ENCODE measurements at regions not wholly inside any gene's neighbourhood (a gene's known extent, or its start where the extent isn't known, plus 50 kb on each side); places are given as distances from the start of the nearest gene placed in this dataset.

DNA sequence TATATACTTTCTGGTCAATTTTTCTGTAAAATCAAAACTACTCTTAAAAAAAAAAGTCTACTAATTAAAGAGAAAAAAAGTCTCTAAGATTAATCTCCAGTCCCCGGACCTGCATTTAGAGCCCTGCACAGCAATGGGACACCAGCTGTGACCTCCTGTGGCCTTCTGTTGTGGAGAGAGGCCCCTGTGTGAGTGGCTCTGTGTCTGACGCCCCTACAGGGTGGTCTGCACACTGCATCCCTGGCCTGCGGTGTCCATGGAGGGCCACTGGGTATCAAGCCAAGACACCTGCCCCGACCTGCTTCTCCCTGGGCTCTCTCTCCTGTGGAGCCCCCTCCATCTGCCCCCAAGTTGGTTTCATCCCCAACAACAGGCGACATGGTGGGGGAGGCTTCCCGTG is 248.0 kb upstream of the DIO3 start (continued):
- TF ChIP-seq EZH2 (IDR thresholded peaks at IDR 0.05; ENCODE audit: low read depth, unreplicated experiment): no peak
- no peak for TF ChIP-seq NANOG (IDR thresholded peaks at IDR 0.05; ENCODE audit: borderline replicate concordance)

DNA sequence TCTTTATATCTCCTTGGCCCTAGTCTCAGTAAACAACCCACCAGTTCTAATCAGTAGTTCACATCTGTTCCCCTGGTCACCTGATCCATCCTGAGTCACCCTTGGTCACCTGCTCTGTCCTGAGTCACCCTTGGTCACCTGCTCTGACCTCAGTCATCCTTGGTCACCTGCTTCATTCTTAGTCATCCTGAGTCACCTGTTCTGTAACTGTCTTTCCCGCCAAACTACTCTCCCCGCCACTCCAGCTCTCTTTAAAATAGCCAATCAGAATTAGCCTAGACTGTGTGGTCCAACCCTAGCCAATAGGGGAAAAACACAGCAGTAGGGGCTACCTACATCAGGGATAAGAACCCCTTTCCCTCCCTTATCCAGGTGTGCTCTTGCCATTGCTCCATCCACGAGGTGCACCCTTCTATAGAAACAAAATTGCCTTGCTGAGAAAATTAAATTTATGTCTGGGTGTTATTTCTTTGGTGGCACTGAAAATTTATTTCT is 245.4 kb upstream of the DIO3 start:
- no peak overlapping the region for H3K27ac ChIP-seq (ENCODE audit: low read depth)
- Mint-ChIP-seq H3K4me1 (no peaks in the 10 kb centered on the region), H3K27me3 (ENCODE audit: insufficient read depth, low read depth, poor library complexity) (peaks cover 4% of the 10 kb centered on the region), H3K4me3 (no peak overlapping the region), H3K9me3 (peaks cover 29% of the 10 kb centered on the region), H3K36me3 (ENCODE audit: low read depth) (peaks cover 17% of the 10 kb centered on the region), H3K27ac (no peak overlapping the region)
- H4K20me1 ChIP-seq (replicated peaks; ENCODE audit: insufficient read depth): no peaks in the 10 kb centered on the region
- H3K4me1 ChIP-seq (ENCODE audit: insufficient read depth): no peaks in the 10 kb centered on the region
- H3K27me3 ChIP-seq (ENCODE audit: insufficient read depth): no peaks in the 10 kb centered on the region
- TF ChIP-seq NANOG (IDR thresholded peaks at IDR 0.05; ENCODE audit: borderline replicate concordance): no peak
- TF ChIP-seq ZNF331 (CRISPR knock-in tag; IDR thresholded peaks at IDR 0.05; ENCODE audit: low read depth): no peak
- no peak for TF ChIP-seq EZH2phosphoT487 (IDR thresholded peaks at IDR 0.05; ENCODE audit: unreplicated experiment)
- TF ChIP-seq STAT1 (IDR thresholded peaks at IDR 0.05; ENCODE audit: unreplicated experiment): no peak
- TF ChIP-seq JUNB (IDR thresholded peaks at IDR 0.05; ENCODE audit: unreplicated experiment): no peak
- no peak for TF ChIP-seq EZH2 (IDR thresholded peaks at IDR 0.05; ENCODE audit: low read depth, unreplicated experiment)
- TF ChIP-seq, protein P1, sequence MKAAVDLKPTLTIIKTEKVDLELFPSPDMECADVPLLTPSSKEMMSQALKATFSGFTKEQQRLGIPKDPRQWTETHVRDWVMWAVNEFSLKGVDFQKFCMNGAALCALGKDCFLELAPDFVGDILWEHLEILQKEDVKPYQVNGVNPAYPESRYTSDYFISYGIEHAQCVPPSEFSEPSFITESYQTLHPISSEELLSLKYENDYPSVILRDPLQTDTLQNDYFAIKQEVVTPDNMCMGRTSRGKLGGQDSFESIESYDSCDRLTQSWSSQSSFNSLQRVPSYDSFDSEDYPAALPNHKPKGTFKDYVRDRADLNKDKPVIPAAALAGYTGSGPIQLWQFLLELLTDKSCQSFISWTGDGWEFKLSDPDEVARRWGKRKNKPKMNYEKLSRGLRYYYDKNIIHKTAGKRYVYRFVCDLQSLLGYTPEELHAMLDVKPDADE (IDR thresholded peaks at IDR 0.05): no peak
- TF ChIP-seq, protein P2, sequence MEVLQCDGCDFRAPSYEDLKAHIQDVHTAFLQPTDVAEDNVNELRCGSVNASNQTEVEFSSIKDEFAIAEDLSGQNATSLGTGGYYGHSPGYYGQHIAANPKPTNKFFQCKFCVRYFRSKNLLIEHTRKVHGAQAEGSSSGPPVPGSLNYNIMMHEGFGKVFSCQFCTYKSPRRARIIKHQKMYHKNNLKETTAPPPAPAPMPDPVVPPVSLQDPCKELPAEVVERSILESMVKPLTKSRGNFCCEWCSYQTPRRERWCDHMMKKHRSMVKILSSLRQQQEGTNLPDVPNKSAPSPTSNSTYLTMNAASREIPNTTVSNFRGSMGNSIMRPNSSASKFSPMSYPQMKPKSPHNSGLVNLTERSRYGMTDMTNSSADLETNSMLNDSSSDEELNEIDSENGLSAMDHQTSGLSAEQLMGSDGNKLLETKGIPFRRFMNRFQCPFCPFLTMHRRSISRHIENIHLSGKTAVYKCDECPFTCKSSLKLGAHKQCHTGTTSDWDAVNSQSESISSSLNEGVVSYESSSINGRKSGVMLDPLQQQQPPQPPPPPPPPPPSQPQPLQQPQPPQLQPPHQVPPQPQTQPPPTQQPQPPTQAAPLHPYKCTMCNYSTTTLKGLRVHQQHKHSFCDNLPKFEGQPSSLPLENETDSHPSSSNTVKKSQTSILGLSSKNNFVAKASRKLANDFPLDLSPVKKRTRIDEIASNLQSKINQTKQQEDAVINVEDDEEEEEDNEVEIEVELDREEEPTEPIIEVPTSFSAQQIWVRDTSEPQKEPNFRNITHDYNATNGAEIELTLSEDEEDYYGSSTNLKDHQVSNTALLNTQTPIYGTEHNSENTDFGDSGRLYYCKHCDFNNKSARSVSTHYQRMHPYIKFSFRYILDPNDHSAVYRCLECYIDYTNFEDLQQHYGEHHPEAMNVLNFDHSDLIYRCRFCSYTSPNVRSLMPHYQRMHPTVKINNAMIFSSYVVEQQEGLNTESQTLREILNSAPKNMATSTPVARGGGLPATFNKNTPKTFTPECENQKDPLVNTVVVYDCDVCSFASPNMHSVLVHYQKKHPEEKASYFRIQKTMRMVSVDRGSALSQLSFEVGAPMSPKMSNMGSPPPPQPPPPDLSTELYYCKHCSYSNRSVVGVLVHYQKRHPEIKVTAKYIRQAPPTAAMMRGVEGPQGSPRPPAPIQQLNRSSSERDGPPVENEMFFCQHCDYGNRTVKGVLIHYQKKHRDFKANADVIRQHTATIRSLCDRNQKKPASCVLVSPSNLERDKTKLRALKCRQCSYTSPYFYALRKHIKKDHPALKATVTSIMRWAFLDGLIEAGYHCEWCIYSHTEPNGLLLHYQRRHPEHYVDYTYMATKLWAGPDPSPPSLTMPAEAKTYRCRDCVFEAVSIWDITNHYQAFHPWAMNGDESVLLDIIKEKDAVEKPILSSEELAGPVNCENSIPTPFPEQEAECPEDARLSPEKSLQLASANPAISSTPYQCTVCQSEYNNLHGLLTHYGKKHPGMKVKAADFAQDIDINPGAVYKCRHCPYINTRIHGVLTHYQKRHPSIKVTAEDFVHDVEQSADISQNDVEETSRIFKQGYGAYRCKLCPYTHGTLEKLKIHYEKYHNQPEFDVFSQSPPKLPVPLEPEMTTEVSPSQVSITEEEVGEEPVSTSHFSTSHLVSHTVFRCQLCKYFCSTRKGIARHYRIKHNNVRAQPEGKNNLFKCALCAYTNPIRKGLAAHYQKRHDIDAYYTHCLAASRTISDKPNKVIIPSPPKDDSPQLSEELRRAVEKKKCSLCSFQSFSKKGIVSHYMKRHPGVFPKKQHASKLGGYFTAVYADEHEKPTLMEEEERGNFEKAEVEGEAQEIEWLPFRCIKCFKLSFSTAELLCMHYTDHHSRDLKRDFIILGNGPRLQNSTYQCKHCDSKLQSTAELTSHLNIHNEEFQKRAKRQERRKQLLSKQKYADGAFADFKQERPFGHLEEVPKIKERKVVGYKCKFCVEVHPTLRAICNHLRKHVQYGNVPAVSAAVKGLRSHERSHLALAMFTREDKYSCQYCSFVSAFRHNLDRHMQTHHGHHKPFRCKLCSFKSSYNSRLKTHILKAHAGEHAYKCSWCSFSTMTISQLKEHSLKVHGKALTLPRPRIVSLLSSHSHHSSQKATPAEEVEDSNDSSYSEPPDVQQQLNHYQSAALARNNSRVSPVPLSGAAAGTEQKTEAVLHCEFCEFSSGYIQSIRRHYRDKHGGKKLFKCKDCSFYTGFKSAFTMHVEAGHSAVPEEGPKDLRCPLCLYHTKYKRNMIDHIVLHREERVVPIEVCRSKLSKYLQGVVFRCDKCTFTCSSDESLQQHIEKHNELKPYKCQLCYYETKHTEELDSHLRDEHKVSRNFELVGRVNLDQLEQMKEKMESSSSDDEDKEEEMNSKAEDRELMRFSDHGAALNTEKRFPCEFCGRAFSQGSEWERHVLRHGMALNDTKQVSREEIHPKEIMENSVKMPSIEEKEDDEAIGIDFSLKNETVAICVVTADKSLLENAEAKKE (CRISPR knock-in tag; IDR thresholded peaks at IDR 0.05): no peak
- TF ChIP-seq POLR2AphosphoS5 (IDR thresholded peaks at IDR 0.05; ENCODE audit: low read depth): no peak
- no peak for TF ChIP-seq ZNF114 (CRISPR knock-in tag; IDR thresholded peaks at IDR 0.05)
- TF ChIP-seq, protein P3, sequence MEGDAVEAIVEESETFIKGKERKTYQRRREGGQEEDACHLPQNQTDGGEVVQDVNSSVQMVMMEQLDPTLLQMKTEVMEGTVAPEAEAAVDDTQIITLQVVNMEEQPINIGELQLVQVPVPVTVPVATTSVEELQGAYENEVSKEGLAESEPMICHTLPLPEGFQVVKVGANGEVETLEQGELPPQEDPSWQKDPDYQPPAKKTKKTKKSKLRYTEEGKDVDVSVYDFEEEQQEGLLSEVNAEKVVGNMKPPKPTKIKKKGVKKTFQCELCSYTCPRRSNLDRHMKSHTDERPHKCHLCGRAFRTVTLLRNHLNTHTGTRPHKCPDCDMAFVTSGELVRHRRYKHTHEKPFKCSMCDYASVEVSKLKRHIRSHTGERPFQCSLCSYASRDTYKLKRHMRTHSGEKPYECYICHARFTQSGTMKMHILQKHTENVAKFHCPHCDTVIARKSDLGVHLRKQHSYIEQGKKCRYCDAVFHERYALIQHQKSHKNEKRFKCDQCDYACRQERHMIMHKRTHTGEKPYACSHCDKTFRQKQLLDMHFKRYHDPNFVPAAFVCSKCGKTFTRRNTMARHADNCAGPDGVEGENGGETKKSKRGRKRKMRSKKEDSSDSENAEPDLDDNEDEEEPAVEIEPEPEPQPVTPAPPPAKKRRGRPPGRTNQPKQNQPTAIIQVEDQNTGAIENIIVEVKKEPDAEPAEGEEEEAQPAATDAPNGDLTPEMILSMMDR (conservative IDR thresholded peaks at IDR 0.05; ENCODE audit: low read depth in 2 of 2): no peak
- TF ChIP-seq, protein P4, sequence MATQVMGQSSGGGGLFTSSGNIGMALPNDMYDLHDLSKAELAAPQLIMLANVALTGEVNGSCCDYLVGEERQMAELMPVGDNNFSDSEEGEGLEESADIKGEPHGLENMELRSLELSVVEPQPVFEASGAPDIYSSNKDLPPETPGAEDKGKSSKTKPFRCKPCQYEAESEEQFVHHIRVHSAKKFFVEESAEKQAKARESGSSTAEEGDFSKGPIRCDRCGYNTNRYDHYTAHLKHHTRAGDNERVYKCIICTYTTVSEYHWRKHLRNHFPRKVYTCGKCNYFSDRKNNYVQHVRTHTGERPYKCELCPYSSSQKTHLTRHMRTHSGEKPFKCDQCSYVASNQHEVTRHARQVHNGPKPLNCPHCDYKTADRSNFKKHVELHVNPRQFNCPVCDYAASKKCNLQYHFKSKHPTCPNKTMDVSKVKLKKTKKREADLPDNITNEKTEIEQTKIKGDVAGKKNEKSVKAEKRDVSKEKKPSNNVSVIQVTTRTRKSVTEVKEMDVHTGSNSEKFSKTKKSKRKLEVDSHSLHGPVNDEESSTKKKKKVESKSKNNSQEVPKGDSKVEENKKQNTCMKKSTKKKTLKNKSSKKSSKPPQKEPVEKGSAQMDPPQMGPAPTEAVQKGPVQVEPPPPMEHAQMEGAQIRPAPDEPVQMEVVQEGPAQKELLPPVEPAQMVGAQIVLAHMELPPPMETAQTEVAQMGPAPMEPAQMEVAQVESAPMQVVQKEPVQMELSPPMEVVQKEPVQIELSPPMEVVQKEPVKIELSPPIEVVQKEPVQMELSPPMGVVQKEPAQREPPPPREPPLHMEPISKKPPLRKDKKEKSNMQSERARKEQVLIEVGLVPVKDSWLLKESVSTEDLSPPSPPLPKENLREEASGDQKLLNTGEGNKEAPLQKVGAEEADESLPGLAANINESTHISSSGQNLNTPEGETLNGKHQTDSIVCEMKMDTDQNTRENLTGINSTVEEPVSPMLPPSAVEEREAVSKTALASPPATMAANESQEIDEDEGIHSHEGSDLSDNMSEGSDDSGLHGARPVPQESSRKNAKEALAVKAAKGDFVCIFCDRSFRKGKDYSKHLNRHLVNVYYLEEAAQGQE (IDR thresholded peaks at IDR 0.05; ENCODE audit: unreplicated experiment): no peak
- no peak for TF ChIP-seq CREB1 (CRISPR knock-in tag; IDR thresholded peaks at IDR 0.05; ENCODE audit: low read depth)
- H3K36me3 ChIP-seq (ENCODE audit: insufficient read depth): no peaks in the 10 kb centered on the region
- H3F3A ChIP-seq (replicated peaks; ENCODE audit: low read depth): no peaks in the 10 kb centered on the region
- no peak overlapping the region for H3K4me3 ChIP-seq
- H2AFZ ChIP-seq: no peak overlapping the region
- no peaks in the 10 kb centered on the region for H3K79me2 ChIP-seq (replicated peaks; ENCODE audit: insufficient read depth)
- ATAC-seq: no peak
- no peak for DNase-seq (ENCODE audit: low spot score)
- no peak overlapping the region for H3K4me2 ChIP-seq
- H3K9me2 ChIP-seq (ENCODE audit: insufficient read depth): peaks cover 5% of the 10 kb centered on the region; the same call in 1 of the 2 replicates
